ENCODE measurements at regions not wholly inside any gene's neighbourhood (a gene's known extent, or its start where the extent isn't known, plus 50 kb on each side); places are given as distances from the start of the nearest gene placed in this dataset.

- Histone ChIP-seq H3K4me1 (ENCODE audit: low read length) (no peaks in the 10 kb centered on the region), H3K9ac (ENCODE audit: low read length) (no peak overlapping the region), H3F3A (ENCODE audit: insufficient read depth, low read length) (no peaks in the 10 kb centered on the region), H3K9me3 (replicated peaks; ENCODE audit: insufficient read depth, low read length) (no peaks in the 10 kb centered on the region), H4K20me1 (ENCODE audit: insufficient read depth, low read length) (no peaks in the 10 kb centered on the region), H3K27ac (ENCODE audit: low read length) (no peak overlapping the region), H3K9me2 (replicated peaks; ENCODE audit: insufficient read depth, low read length) (no peaks in the 10 kb centered on the region), H2AFZ (ENCODE audit: low read length) (no peak overlapping the region), H3K79me2 (ENCODE audit: low read length) (no peaks in the 10 kb centered on the region), H3K4me3 (ENCODE audit: low read length) (no peak overlapping the region), H3K36me3 (replicated peaks; ENCODE audit: insufficient read depth, low read length) (no peaks in the 10 kb centered on the region), H3K4me2 (ENCODE audit: low read depth, low read length) (no peak overlapping the region), H3K27me3 (replicated peaks; ENCODE audit: insufficient read depth, low read length) (no peaks in the 10 kb centered on the region)
- no peak for TF ChIP-seq CTCF (IDR thresholded peaks at IDR 0.05; ENCODE audit: low read length)
- TF ChIP-seq EZH2 (optimal IDR thresholded peaks at IDR 0.05; ENCODE audit: low read depth, low read length): no peak
- TF ChIP-seq EZH2phosphoT487 (IDR thresholded peaks at IDR 0.05; ENCODE audit: low read length): no peak
- DNase-seq: no peak
Measured at GRCh38 chr2:7476371-7476770, 559.2 kb downstream of the RNF144A start.

GRCh38 chr2:7479603-7480002 lies 562.4 kb downstream of the RNF144A start:
- H3K79me2 ChIP-seq (ENCODE audit: low read length): no peaks in the 10 kb centered on the region
- H3K9ac ChIP-seq (ENCODE audit: low read length): no peak overlapping the region
- no peaks in the 10 kb centered on the region for H3K9me3 ChIP-seq (replicated peaks; ENCODE audit: insufficient read depth, low read length)
- H3K27ac ChIP-seq (ENCODE audit: low read length): no peak overlapping the region
- H3K9me2 ChIP-seq (replicated peaks; ENCODE audit: insufficient read depth, low read length): no peaks in the 10 kb centered on the region
- no peaks in the 10 kb centered on the region for H3F3A ChIP-seq (ENCODE audit: insufficient read depth, low read length)
- H3K27me3 ChIP-seq (replicated peaks; ENCODE audit: insufficient read depth, low read length): no peaks in the 10 kb centered on the region
- H3K4me3 ChIP-seq (ENCODE audit: low read length): no peak overlapping the region
- H4K20me1 ChIP-seq (ENCODE audit: insufficient read depth, low read length): no peaks in the 10 kb centered on the region
- TF ChIP-seq EZH2phosphoT487 (IDR thresholded peaks at IDR 0.05; ENCODE audit: low read length): no peak
- TF ChIP-seq EZH2 (optimal IDR thresholded peaks at IDR 0.05; ENCODE audit: low read depth, low read length): no peak
- no peak for TF ChIP-seq CTCF (IDR thresholded peaks at IDR 0.05; ENCODE audit: low read length)
- H3K4me2 ChIP-seq (ENCODE audit: low read depth, low read length): no peak overlapping the region
- no peaks in the 10 kb centered on the region for H3K36me3 ChIP-seq (replicated peaks; ENCODE audit: insufficient read depth, low read length)
- DNase-seq: no peak
- H3K4me1 ChIP-seq (ENCODE audit: low read length): no peaks in the 10 kb centered on the region
- H2AFZ ChIP-seq (ENCODE audit: low read length): no peak overlapping the region

- Histone ChIP-seq H3K27ac (ENCODE audit: low read length) (no peak overlapping the region), H3K36me3 (replicated peaks; ENCODE audit: insufficient read depth, low read length) (no peaks in the 10 kb centered on the region), H4K20me1 (ENCODE audit: insufficient read depth, low read length) (no peaks in the 10 kb centered on the region), H3K4me2 (ENCODE audit: low read depth, low read length) (no peak overlapping the region), H3K4me3 (ENCODE audit: low read length) (no peak overlapping the region), H2AFZ (ENCODE audit: low read length) (no peak overlapping the region), H3K79me2 (ENCODE audit: low read length) (no peaks in the 10 kb centered on the region), H3K4me1 (ENCODE audit: low read length) (no peaks in the 10 kb centered on the region), H3K9me3 (replicated peaks; ENCODE audit: insufficient read depth, low read length) (no peaks in the 10 kb centered on the region), H3F3A (ENCODE audit: insufficient read depth, low read length) (no peaks in the 10 kb centered on the region), H3K27me3 (replicated peaks; ENCODE audit: insufficient read depth, low read length) (no peaks in the 10 kb centered on the region), H3K9me2 (replicated peaks; ENCODE audit: insufficient read depth, low read length) (no peaks in the 10 kb centered on the region), H3K9ac (ENCODE audit: low read length) (no peak overlapping the region)
- TF ChIP-seq EZH2phosphoT487 (IDR thresholded peaks at IDR 0.05; ENCODE audit: low read length): no peak
- TF ChIP-seq EZH2 (optimal IDR thresholded peaks at IDR 0.05; ENCODE audit: low read depth, low read length): no peak
- TF ChIP-seq CTCF (IDR thresholded peaks at IDR 0.05; ENCODE audit: low read length): no peak
- no peak for DNase-seq
Measured at GRCh38 chr2:7480431-7480830, 563.2 kb downstream of the RNF144A start.
